Liver (tissue), 8 donors: ENCODE measurements at regions not wholly inside any gene's neighbourhood (a gene's known extent, or its start where the extent isn't known, plus 50 kb on each side); places are given as distances from the start of the nearest gene placed in this dataset.

Experiments used
- DNase-seq: peaks from one replicate; pipeline ENCODE4 v3.0.0-alpha.2; 2017; ENCODE audit warnings: low spot score
- H3K27ac ChIP-seq, 2 donors: one replicate each; pipeline ENCODE4 v1.7.0; 2013; ENCODE audit warnings: inconsistent platforms in 2 of 2, low read length in 2 of 2, control low read depth in 1 of 2, low read depth in 1 of 2, mild to moderate bottlenecking in 1 of 2
- H3K27me3 ChIP-seq, 4 donors: one replicate each; pipeline versions ENCODE4 v1.6.1 to v1.7.0; 2013; ENCODE audit warnings: low read length in 3 of 4, inconsistent platforms in 1 of 4, mild to moderate bottlenecking in 1 of 4, moderate library complexity in 1 of 4; ENCODE audit not compliant: control insufficient read depth in 4 of 4, insufficient read depth in 4 of 4
- H3K36me3 ChIP-seq, 4 donors: one replicate each; pipeline versions ENCODE4 v1.6.1 to v1.7.0; 2013; ENCODE audit warnings: low read length in 3 of 4, mild to moderate bottlenecking in 3 of 4, low read depth in 1 of 4, moderate library complexity in 1 of 4; ENCODE audit not compliant: control insufficient read depth in 4 of 4, insufficient read depth in 3 of 4
- H3K4me1 ChIP-seq, 4 donors: one replicate each; pipeline versions ENCODE4 v1.6.1 to v1.7.0; 2013; ENCODE audit warnings: low read length in 3 of 4, mild to moderate bottlenecking in 3 of 4, moderate library complexity in 1 of 4; ENCODE audit not compliant: control insufficient read depth in 4 of 4, insufficient read depth in 4 of 4
- H3K4me3 ChIP-seq, 3 donors: one replicate each; pipeline versions ENCODE4 v1.6.1 to v1.7.0; 2013; ENCODE audit warnings: low read length in 3 of 3, control low read depth in 1 of 3, low read depth in 1 of 3, mild to moderate bottlenecking in 1 of 3
- H3K9ac ChIP-seq, 2 donors: one replicate each; pipeline ENCODE4 v1.7.0; 2013; ENCODE audit warnings: low read length in 2 of 2, mild to moderate bottlenecking in 2 of 2, moderate library complexity in 2 of 2, control low read depth in 1 of 2, low read depth in 1 of 2
- H3K9me3 ChIP-seq, 4 donors: one replicate each; pipeline versions ENCODE4 v1.6.1 to v1.7.0; 2013; ENCODE audit warnings: low read length in 3 of 4; ENCODE audit not compliant: control insufficient read depth in 4 of 4
- ATF3 ChIP-seq: IDR thresholded peaks from 2 replicates; pipeline ENCODE4 v1.6.1; 2016; ENCODE audit warnings: antibody characterized with exemption
- CTCF ChIP-seq: fragments of 150-350 bp; IDR thresholded peaks from 2 replicates; pipeline ENCODE4 v1.5.1; 2017; ENCODE audit warnings: improper control_type of control experiment, low read depth, low read length; ENCODE audit not compliant: missing input control
- EGR1 ChIP-seq, 2 donors: IDR thresholded peaks; 2 replicates each; pipeline ENCODE4 v1.6.1; 2016 to 2018; ENCODE audit warnings: antibody characterized with exemption in 2 of 2, low read depth in 2 of 2
- FOXA1 ChIP-seq: IDR thresholded peaks from 2 replicates; pipeline ENCODE4 v1.6.1; 2016; ENCODE audit warnings: antibody characterized with exemption
- FOXA2 ChIP-seq: IDR thresholded peaks from 2 replicates; pipeline ENCODE4 v1.6.1; 2016; ENCODE audit warnings: antibody characterized with exemption
- GABPA ChIP-seq, 2 donors: IDR thresholded peaks in 1 of 2; conservative IDR thresholded peaks in 1 of 2; 2 replicates each; pipeline ENCODE4 v1.6.1; 2016; ENCODE audit warnings: antibody characterized with exemption in 2 of 2, mild to moderate bottlenecking in 1 of 2, moderate library complexity in 1 of 2
- HNF4A ChIP-seq, 2 donors: conservative IDR thresholded peaks; 2 replicates each; pipeline ENCODE4 v1.6.1; 2016; ENCODE audit warnings: antibody characterized with exemption in 2 of 2, mild to moderate bottlenecking in 2 of 2
- HNF4G ChIP-seq: IDR thresholded peaks from 2 replicates; pipeline ENCODE4 v1.6.1; 2016; ENCODE audit warnings: antibody characterized with exemption
- JUND ChIP-seq, 2 donors: IDR thresholded peaks; 2 replicates each; pipeline ENCODE4 v1.6.1; 2016; ENCODE audit warnings: antibody characterized with exemption in 2 of 2
- NR2F2 ChIP-seq: IDR thresholded peaks from 2 replicates; pipeline ENCODE4 v1.6.1; 2016; ENCODE audit warnings: antibody characterized with exemption
- RAD21 ChIP-seq, 2 donors: IDR thresholded peaks; 2 replicates each; pipeline ENCODE4 v1.6.1; 2016; ENCODE audit warnings: antibody characterized with exemption in 2 of 2, mild to moderate bottlenecking in 2 of 2
- RXRA ChIP-seq, 2 donors: IDR thresholded peaks; 2 replicates each; pipeline ENCODE4 v1.6.1; 2017 to 2018; ENCODE audit warnings: antibody characterized with exemption in 2 of 2, mild to moderate bottlenecking in 1 of 2
- SP1 ChIP-seq: IDR thresholded peaks from 2 replicates; pipeline ENCODE4 v1.6.1; 2018; ENCODE audit warnings: antibody characterized with exemption, mild to moderate bottlenecking
- TAF1 ChIP-seq: conservative IDR thresholded peaks from 2 replicates; pipeline ENCODE4 v1.6.1; 2016; ENCODE audit warnings: antibody characterized with exemption, mild to moderate bottlenecking
- YY1 ChIP-seq: IDR thresholded peaks from 2 replicates; pipeline ENCODE4 v1.6.1; 2016; ENCODE audit warnings: antibody characterized with exemption, mild to moderate bottlenecking
- WGBS: extraction: QIAGEN DNeasy Blood & Tissue Kit; methylation state at CpG from one replicate; pipeline ENCODE4 v1.1.7; 2013; 5-methylcytosine and 5-hydroxymethylcytosine counted together
- TF ChIP-seq, protein P1 (sequence below): IDR thresholded peaks from 2 replicates; pipeline ENCODE4 v1.6.1; 2016; ENCODE audit warnings: antibody characterized with exemption, mild to moderate bottlenecking
- TF ChIP-seq, protein P2 (sequence below): IDR thresholded peaks from 2 replicates; pipeline ENCODE4 v1.6.1; 2016; ENCODE audit warnings: antibody characterized with exemption
- TF ChIP-seq, protein P3 (sequence below): IDR thresholded peaks from 2 replicates; pipeline ENCODE4 v1.6.1; 2016; ENCODE audit warnings: antibody characterized with exemption
- donor health status: healthy.
- donor health status: healthy.
- donor health status: healthy.
- donor health status: healthy.
- donor health status: healthy.

DNA sequence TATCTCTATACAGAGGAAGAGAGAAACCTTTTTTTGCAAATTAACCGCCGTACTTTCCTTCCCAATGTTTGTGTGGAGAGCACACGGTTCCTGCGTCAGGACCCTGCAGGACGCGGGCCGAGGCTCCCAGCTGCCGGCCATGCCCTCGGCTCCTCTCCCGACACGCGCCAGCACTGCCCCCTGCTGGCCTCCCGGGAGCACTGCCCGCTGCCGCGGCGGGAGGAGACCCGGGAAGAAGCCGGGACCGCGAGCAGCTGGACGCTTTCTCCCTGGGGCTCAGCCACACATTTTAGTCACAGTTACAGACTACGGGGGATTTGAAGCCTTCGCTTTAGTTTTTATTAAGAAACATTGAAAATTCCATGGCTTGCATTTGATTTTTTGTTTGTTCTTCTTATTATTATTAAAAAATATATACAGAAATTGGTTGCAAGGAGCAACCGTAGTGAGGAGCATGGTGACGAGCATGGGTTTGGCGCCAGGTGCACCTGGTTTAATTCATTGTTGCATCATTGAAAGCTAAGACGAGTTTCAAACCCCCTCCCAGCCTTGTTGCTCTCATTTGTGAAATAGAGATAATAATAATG, 401.2 kb downstream of the GALR1 start:
- H3K4me1 ChIP-seq = no peaks in the 10 kb centered on the region
- no peak overlapping the region for H3K27ac ChIP-seq
- H3K27me3 ChIP-seq = no peaks in the 10 kb centered on the region
- no peak overlapping the region for H3K9ac ChIP-seq
- peak; percentile 70 for DNase-seq
- TF ChIP-seq CTCF (peak; percentile 65), RAD21 (IDR thresholded peaks at IDR 0.05) (peak; percentile 71 to 83), GABPA (IDR thresholded peaks at IDR 0.05 in 1 of 2, conservative IDR thresholded peaks at IDR 0.05 in 1 of 2) (no peak), FOXA1 (no peak), RXRA (IDR thresholded peaks at IDR 0.05) (no peak)
- TF ChIP-seq, protein P1, sequence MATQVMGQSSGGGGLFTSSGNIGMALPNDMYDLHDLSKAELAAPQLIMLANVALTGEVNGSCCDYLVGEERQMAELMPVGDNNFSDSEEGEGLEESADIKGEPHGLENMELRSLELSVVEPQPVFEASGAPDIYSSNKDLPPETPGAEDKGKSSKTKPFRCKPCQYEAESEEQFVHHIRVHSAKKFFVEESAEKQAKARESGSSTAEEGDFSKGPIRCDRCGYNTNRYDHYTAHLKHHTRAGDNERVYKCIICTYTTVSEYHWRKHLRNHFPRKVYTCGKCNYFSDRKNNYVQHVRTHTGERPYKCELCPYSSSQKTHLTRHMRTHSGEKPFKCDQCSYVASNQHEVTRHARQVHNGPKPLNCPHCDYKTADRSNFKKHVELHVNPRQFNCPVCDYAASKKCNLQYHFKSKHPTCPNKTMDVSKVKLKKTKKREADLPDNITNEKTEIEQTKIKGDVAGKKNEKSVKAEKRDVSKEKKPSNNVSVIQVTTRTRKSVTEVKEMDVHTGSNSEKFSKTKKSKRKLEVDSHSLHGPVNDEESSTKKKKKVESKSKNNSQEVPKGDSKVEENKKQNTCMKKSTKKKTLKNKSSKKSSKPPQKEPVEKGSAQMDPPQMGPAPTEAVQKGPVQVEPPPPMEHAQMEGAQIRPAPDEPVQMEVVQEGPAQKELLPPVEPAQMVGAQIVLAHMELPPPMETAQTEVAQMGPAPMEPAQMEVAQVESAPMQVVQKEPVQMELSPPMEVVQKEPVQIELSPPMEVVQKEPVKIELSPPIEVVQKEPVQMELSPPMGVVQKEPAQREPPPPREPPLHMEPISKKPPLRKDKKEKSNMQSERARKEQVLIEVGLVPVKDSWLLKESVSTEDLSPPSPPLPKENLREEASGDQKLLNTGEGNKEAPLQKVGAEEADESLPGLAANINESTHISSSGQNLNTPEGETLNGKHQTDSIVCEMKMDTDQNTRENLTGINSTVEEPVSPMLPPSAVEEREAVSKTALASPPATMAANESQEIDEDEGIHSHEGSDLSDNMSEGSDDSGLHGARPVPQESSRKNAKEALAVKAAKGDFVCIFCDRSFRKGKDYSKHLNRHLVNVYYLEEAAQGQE = no peak
- H3K4me3 ChIP-seq = no peak overlapping the region
- no peaks in the 10 kb centered on the region for H3K9me3 ChIP-seq
- 11% methylated on average over 28 of the region's 28 CpGs for WGBS
- no peaks in the 10 kb centered on the region for H3K36me3 ChIP-seq

DNA sequence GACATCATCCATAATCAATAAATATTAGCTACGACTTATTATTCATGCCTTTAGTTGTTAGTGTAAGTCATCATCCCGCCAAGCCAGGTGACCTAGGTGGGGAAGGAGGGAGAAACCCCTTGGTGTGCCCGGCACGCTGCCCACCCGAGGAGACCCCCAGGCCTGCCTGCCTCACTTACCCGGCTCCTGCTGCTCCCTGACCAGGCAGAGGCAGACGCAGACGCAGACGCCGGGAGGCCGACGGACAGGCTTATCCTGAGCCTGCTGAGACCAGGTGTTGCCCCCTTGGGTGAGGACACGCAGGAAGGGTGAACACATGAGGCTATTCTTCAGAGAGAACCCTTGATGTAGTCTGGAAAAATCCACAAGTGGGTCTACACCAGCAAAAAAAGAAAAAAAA, 401.8 kb downstream of the GALR1 start:
- DNase-seq = no peak
- WGBS = 76% methylated on average over 13 of the region's 13 CpGs
- TF ChIP-seq GABPA (IDR thresholded peaks at IDR 0.05 in 1 of 2, conservative IDR thresholded peaks at IDR 0.05 in 1 of 2) (no peak), TAF1 (no peak), RXRA (IDR thresholded peaks at IDR 0.05) (no peak), FOXA2 (no peak), FOXA1 (no peak), CTCF (no peak), EGR1 (IDR thresholded peaks at IDR 0.05; ENCODE audit: low read depth in 2 of 2) (no peak), NR2F2 (no peak), ATF3 (no peak), SP1 (no peak), JUND (IDR thresholded peaks at IDR 0.05) (no peak), YY1 (no peak), HNF4A (conservative IDR thresholded peaks at IDR 0.05) (no peak), HNF4G (no peak), RAD21 (IDR thresholded peaks at IDR 0.05) (no peak)
- TF ChIP-seq, protein P2, sequence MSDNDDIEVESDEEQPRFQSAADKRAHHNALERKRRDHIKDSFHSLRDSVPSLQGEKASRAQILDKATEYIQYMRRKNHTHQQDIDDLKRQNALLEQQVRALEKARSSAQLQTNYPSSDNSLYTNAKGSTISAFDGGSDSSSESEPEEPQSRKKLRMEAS = no peak
- TF ChIP-seq, protein P1 = no peak
- TF ChIP-seq, protein P3, sequence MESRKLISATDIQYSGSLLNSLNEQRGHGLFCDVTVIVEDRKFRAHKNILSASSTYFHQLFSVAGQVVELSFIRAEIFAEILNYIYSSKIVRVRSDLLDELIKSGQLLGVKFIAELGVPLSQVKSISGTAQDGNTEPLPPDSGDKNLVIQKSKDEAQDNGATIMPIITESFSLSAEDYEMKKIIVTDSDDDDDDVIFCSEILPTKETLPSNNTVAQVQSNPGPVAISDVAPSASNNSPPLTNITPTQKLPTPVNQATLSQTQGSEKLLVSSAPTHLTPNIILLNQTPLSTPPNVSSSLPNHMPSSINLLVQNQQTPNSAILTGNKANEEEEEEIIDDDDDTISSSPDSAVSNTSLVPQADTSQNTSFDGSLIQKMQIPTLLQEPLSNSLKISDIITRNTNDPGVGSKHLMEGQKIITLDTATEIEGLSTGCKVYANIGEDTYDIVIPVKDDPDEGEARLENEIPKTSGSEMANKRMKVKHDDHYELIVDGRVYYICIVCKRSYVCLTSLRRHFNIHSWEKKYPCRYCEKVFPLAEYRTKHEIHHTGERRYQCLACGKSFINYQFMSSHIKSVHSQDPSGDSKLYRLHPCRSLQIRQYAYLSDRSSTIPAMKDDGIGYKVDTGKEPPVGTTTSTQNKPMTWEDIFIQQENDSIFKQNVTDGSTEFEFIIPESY = no peak

More for the DNA sequence above, 401.8 kb downstream of the GALR1 start:
- no peak overlapping the region for H3K9ac ChIP-seq
- H3K27ac ChIP-seq = no peak overlapping the region
- no peaks in the 10 kb centered on the region for H3K27me3 ChIP-seq
- H3K9me3 ChIP-seq = no peaks in the 10 kb centered on the region
- H3K4me3 ChIP-seq = no peak overlapping the region
- no peaks in the 10 kb centered on the region for H3K36me3 ChIP-seq
- H3K4me1 ChIP-seq = no peaks in the 10 kb centered on the region
